DND-41 (cell line): ENCODE measurements at regions not wholly inside any gene's neighbourhood (a gene's known extent, or its start where the extent isn't known, plus 50 kb on each side); places are given as distances from the start of the nearest gene placed in this dataset.

Source experiments
- ATAC-seq: fragments of 200-7000 bp; cut with Tn5 transposase; 3 replicates; pipeline ENCODE4 v1.9.1; 2021; ENCODE audit warnings: low read depth; ENCODE audit not compliant: insufficient read depth
- DNase-seq: peaks from one replicate; pipeline ENCODE4 v3.0.0-alpha.2; 2020
- H2AFZ ChIP-seq: 2 replicates; pipeline ENCODE4 v1.6.0; 2012; ENCODE audit warnings: low read depth, low read length
- H3K27ac ChIP-seq: 2 replicates; pipeline ENCODE4 v1.5.1; 2012; ENCODE audit warnings: low read length, inconsistent platforms
- H3K27me3 ChIP-seq: fragments of 200-600 bp; sonication (generic); 2 replicates; pipeline ENCODE4 v1.6.0; 2012; ENCODE audit warnings: low read length, mild to moderate bottlenecking, inconsistent platforms; ENCODE audit not compliant: insufficient read depth, poor library complexity
- H3K36me3 ChIP-seq: 2 replicates; pipeline ENCODE4 v1.5.1; 2012; ENCODE audit warnings: low read length, inconsistent platforms; ENCODE audit not compliant: insufficient read depth
- H3K4me1 ChIP-seq: 2 replicates; pipeline ENCODE4 v1.5.1; 2012; ENCODE audit warnings: mild to moderate bottlenecking, low read length; ENCODE audit not compliant: insufficient read depth
- H3K4me2 ChIP-seq: 2 replicates; pipeline ENCODE4 v1.6.0; 2012; ENCODE audit warnings: mild to moderate bottlenecking, moderate library complexity, low read length, inconsistent platforms; ENCODE audit not compliant: insufficient read depth
- H3K4me3 ChIP-seq, 2 experiments: fragments of 200-600 bp in 1 of 2; shearing (Covaris generic) in 1 of 2; 2 replicates each; pipeline ENCODE4 v1.5.1; 2012 to 2016; ENCODE audit warnings: inconsistent platforms in 2 of 2, low read length in 2 of 2, mild to moderate bottlenecking in 2 of 2, low read depth in 1 of 2, moderate library complexity in 1 of 2
- H3K79me2 ChIP-seq: 2 replicates; pipeline ENCODE4 v1.6.0; 2012; ENCODE audit warnings: low read length, inconsistent platforms; ENCODE audit not compliant: insufficient read depth
- H3K9ac ChIP-seq: 2 replicates; pipeline ENCODE4 v1.6.0; 2012; ENCODE audit warnings: low read depth, mild to moderate bottlenecking, inconsistent platforms, low read length, moderate library complexity
- H3K9me3 ChIP-seq: 2 replicates; pipeline ENCODE4 v1.5.1; 2012; ENCODE audit warnings: low read length, moderate library complexity, mild to moderate bottlenecking, inconsistent platforms; ENCODE audit not compliant: insufficient read depth, severe bottlenecking
- H4K20me1 ChIP-seq: 2 replicates; pipeline ENCODE4 v1.6.0; 2012; ENCODE audit warnings: low read length; ENCODE audit not compliant: insufficient read depth
- CTCF ChIP-seq: IDR thresholded peaks from 2 replicates; pipeline ENCODE4 v1.5.1; 2012; ENCODE audit warnings: borderline replicate concordance, low read length, moderate library complexity, mild to moderate bottlenecking; ENCODE audit not compliant: poor library complexity, severe bottlenecking; ENCODE audit errors: extremely low read depth
- EZH2 ChIP-seq: IDR thresholded peaks from 3 replicates; pipeline ENCODE4 v1.6.1; 2012; ENCODE audit warnings: borderline replicate concordance, low read depth, mild to moderate bottlenecking, moderate library complexity, low read length, inconsistent platforms; ENCODE audit not compliant: severe bottlenecking

DNA sequence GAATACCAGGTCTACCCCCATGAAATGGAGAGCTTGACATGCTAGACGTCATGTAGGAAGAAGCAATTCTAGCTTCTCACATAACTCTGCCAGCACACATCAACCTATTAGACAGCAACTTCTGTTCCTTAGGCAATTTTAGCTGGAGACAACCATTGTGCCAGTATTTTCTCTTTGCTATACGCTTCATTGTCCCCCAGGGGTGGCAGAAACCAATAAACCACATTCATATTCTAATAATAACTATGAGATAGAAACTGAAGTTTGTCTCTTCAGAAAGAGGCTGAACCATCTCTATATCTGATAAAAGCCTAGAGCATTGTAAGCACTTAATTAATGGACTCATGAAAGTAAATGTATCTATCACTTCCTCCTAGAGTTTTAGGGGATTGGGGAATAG is 278.6 kb downstream of the FOXG1 start:
- DNase-seq (no peak), ATAC-seq (no peak)
- no peaks in the 10 kb centered on the region for H3K9me3 ChIP-seq
- H3K4me3 ChIP-seq = no peak overlapping the region
- no peak overlapping the region for H3K27ac ChIP-seq
- H3K4me2 ChIP-seq = no peak overlapping the region
- no peaks in the 10 kb centered on the region for H3K36me3 ChIP-seq
- no peak overlapping the region for H3K9ac ChIP-seq
- H4K20me1 ChIP-seq = no peaks in the 10 kb centered on the region
- TF ChIP-seq EZH2 (no peak), CTCF (no peak)
- no peak overlapping the region for H2AFZ ChIP-seq
- no peaks in the 10 kb centered on the region for H3K79me2 ChIP-seq
- H3K27me3 ChIP-seq = no peaks in the 10 kb centered on the region
- no peaks in the 10 kb centered on the region for H3K4me1 ChIP-seq

GRCh38 chr14:29054119-29054518 is 287.5 kb downstream of the FOXG1 start:
- Histone ChIP-seq H3K27ac (no peak overlapping the region), H3K4me3 (no peak overlapping the region), H3K79me2 (no peaks in the 10 kb centered on the region), H3K9me3 (no peaks in the 10 kb centered on the region), H3K4me1 (no peaks in the 10 kb centered on the region), H4K20me1 (no peaks in the 10 kb centered on the region), H2AFZ (no peak overlapping the region), H3K4me2 (no peak overlapping the region), H3K9ac (no peak overlapping the region), H3K27me3 (no peaks in the 10 kb centered on the region), H3K36me3 (no peaks in the 10 kb centered on the region)
- ATAC-seq = no peak
- no peak for TF ChIP-seq CTCF
- TF ChIP-seq EZH2 = no peak
- no peak for DNase-seq

DNA sequence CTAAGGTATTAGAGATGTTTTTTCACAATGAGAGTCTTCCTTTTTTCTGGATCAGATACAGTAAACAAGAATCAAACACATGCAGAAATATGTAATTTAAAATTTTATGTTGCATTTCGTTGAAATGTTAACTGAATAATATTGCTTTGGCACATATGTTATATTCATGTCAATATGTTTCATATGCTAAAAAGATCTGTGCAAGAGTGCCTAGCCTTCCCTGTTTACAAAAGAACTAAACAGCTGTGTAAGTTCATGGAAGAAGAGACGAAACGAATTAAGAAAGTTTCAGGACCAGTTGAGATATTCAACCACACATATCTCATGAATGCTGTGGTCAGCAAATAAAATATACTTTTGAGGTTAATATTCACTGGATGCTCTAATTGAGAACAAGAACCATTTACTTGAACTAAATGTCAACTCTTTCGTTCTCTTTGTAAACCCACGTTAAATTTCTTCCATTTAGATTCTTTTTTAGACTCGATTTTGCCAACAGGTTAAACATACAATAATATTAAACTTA is 289.5 kb downstream of the FOXG1 start:
- H3K27me3 ChIP-seq = no peaks in the 10 kb centered on the region
- no peak overlapping the region for H3K4me3 ChIP-seq
- no peak overlapping the region for H3K27ac ChIP-seq
- H4K20me1 ChIP-seq = no peaks in the 10 kb centered on the region
- ATAC-seq (no peak), DNase-seq (no peak)
- H3K9me3 ChIP-seq = no peaks in the 10 kb centered on the region
- no peak overlapping the region for H3K4me2 ChIP-seq
- TF ChIP-seq CTCF = no peak
- TF ChIP-seq EZH2 = no peak
- no peak overlapping the region for H3K9ac ChIP-seq
- no peaks in the 10 kb centered on the region for H3K36me3 ChIP-seq
- no peaks in the 10 kb centered on the region for H3K79me2 ChIP-seq
- no peak overlapping the region for H2AFZ ChIP-seq
- no peaks in the 10 kb centered on the region for H3K4me1 ChIP-seq

DNA sequence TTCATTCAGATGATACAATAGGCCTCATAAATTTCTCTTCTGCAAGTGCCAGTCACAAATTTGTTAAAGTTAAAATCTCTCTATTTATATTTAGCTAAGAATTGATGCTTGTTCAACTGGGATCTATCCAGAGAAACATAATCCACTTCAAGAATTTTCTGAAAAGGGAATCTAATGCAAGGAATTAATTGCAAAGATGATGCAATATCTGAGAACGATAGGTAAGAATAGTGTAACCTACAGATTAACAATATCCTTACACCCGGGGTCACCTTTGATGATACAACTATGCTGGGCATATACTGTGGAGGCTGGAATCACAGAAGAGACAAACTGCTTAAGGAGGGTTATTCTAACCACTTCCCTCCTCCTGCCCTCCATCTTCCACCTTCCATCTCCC is 295.1 kb downstream of the FOXG1 start:
- Histone ChIP-seq H3K79me2 (no peaks in the 10 kb centered on the region), H2AFZ (no peak overlapping the region), H3K36me3 (no peaks in the 10 kb centered on the region), H3K9me3 (no peaks in the 10 kb centered on the region), H3K4me1 (no peaks in the 10 kb centered on the region), H3K9ac (no peak overlapping the region), H3K27ac (no peak overlapping the region), H3K27me3 (no peaks in the 10 kb centered on the region), H3K4me2 (no peak overlapping the region), H4K20me1 (no peaks in the 10 kb centered on the region), H3K4me3 (no peak overlapping the region)
- DNase-seq = no peak
- TF ChIP-seq CTCF = no peak
- no peak for TF ChIP-seq EZH2
- no peak for ATAC-seq
